CD4-positive, CD25-positive, alpha-beta regulatory T cell (primary cell): ENCODE measurements at regions not wholly inside any gene's neighbourhood (a gene's known extent, or its start where the extent isn't known, plus 50 kb on each side); places are given as distances from the start of the nearest gene placed in this dataset.

Experiments used
- ATAC-seq, 2 donors: fragments of 150-1000 bp; cut with Tn5 transposase; one replicate each; pipeline ENCODE4 v1.10.0; 2021; ENCODE audit warnings: low read depth in 2 of 2, moderate number of reproducible peaks in 2 of 2, moderate library complexity in 1 of 2
- DNase-seq, 3 donors: peaks; one replicate each; pipeline versions ENCODE4 v3.0.0 to v3.0.0-alpha.2; 2012 to 2022; ENCODE audit warnings: mixed read lengths in 1 of 3
- H3K27ac ChIP-seq: one replicate; pipeline ENCODE4 v1.7.0; 2013; ENCODE audit warnings: mild to moderate bottlenecking, low read length; ENCODE audit not compliant: insufficient read depth, poor library complexity, severe bottlenecking
- H3K27me3 ChIP-seq: one replicate; pipeline ENCODE4 v1.7.0; 2013; ENCODE audit warnings: low read length; ENCODE audit not compliant: control insufficient read depth, insufficient read depth
- H3K36me3 ChIP-seq: one replicate; pipeline ENCODE4 v1.7.0; 2013; ENCODE audit warnings: mild to moderate bottlenecking, low read length, moderate library complexity; ENCODE audit not compliant: control insufficient read depth, insufficient read depth
- H3K4me1 ChIP-seq: 2 replicates; pipeline ENCODE4 v1.7.0; 2013; ENCODE audit warnings: mild to moderate bottlenecking, low read length; ENCODE audit not compliant: insufficient read depth, control insufficient read depth, poor library complexity, severe bottlenecking
- H3K4me3 ChIP-seq: one replicate; pipeline ENCODE4 v1.7.0; 2013; ENCODE audit warnings: low read depth, mild to moderate bottlenecking, low read length, moderate library complexity
- H3K9me3 ChIP-seq, 2 experiments: 1 replicate in 1 of 2; 2 replicates in 1 of 2; pipeline ENCODE4 v1.7.0; 2013; ENCODE audit warnings: low read length in 2 of 2, mild to moderate bottlenecking in 1 of 2, moderate library complexity in 1 of 2; ENCODE audit not compliant: control insufficient read depth in 2 of 2
- H3K27ac Mint-ChIP-seq, 3 donors: one replicate each; pipeline ENCODE4 v1.8.0; 2020 to 2022; ENCODE audit warnings: mild to moderate bottlenecking in 3 of 3, mixed read lengths in 3 of 3, moderate library complexity in 2 of 3
- H3K27me3 Mint-ChIP-seq: one replicate; pipeline ENCODE4 v1.8.0; 2022; ENCODE audit warnings: mild to moderate bottlenecking, mixed read lengths
- H3K36me3 Mint-ChIP-seq: one replicate; pipeline ENCODE4 v1.8.0; 2020; ENCODE audit warnings: mixed read lengths
- H3K4me1 Mint-ChIP-seq, 4 donors: one replicate each; pipeline ENCODE4 v1.8.0; 2020 to 2022; ENCODE audit warnings: mixed read lengths in 4 of 4, mild to moderate bottlenecking in 1 of 4
- H3K4me3 Mint-ChIP-seq, 4 donors: one replicate each; pipeline ENCODE4 v1.8.0; 2020 to 2022; ENCODE audit warnings: mild to moderate bottlenecking in 4 of 4, mixed read lengths in 4 of 4, moderate library complexity in 3 of 4
- H3K9me3 Mint-ChIP-seq, 7 donors: one replicate each; pipeline ENCODE4 v1.8.0; 2020 to 2022; ENCODE audit warnings: mixed read lengths in 7 of 7, mild to moderate bottlenecking in 3 of 7, moderate library complexity in 2 of 7

DNA sequence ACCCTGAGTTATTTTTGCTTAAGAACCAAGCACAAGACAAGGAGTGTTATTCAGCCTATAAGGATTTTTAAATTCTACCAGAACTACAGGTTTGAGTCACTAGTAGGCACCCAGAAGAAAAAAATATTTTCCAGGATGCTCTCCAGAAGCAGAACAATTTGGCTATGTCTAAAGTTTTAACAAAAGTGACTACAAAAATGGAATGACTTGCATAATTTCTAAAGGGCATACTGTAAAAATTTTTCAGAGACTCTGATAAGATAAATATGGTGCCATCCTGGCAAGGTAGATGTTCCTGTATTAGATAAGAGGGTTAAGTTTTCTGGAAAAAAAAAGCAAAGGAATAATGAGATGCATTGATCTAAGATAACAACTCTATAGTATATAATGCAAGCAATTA, 68.6 kb upstream of the FAM9A start:
- H3K4me3 ChIP-seq, result no peak overlapping the region
- no peaks in the 10 kb centered on the region for H3K36me3 ChIP-seq
- H3K27me3 ChIP-seq, result peaks cover 5% of the 10 kb centered on the region
- no peak overlapping the region for H3K27ac ChIP-seq
- H3K9me3 ChIP-seq, result no peaks in the 10 kb centered on the region
- Mint-ChIP-seq H3K27ac (no peak overlapping the region), H3K27me3 (peaks cover 21% of the 10 kb centered on the region), H3K4me1 (peaks cover 0 to 5% (median 0%) of the 10 kb centered on the region in 4 donors), H3K9me3 (no peaks in the 10 kb centered on the region), H3K36me3 (no peaks in the 10 kb centered on the region), H3K4me3 (no peak overlapping the region)
- ATAC-seq, result no peak
- H3K4me1 ChIP-seq, result no peaks in the 10 kb centered on the region
- DNase-seq, result no peak

DNA sequence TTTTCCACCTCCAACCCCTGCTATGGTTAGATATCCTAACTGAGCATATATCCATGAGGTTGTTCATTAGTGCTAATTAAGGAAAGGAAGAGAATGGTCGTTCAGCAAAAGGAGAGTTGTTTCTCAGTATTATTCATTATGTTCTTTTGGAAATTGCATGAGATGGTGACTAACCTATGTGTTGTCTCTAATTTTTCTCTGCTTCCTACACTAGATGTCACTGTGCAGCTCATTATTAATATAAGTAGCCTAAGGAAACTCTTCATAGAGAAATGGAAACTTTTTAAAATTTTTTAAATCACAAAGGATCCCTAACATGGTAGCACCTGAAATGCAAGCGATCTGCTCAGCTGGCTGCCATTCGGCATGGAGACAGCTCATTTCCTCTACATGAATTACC, 67.7 kb upstream of the FAM9A start:
- Histone ChIP-seq H3K4me3 (no peak overlapping the region), H3K36me3 (no peaks in the 10 kb centered on the region), H3K27me3 (peaks cover 7% of the 10 kb centered on the region), H3K27ac (no peak overlapping the region), H3K9me3 (no peaks in the 10 kb centered on the region), H3K4me1 (no peaks in the 10 kb centered on the region)
- Mint-ChIP-seq H3K27ac (no peak overlapping the region), H3K4me1 (peaks cover 0 to 5% (median 0%) of the 10 kb centered on the region in 4 donors), H3K27me3 (peaks cover 21% of the 10 kb centered on the region), H3K9me3 (peaks cover 0 to 3% (median 0%) of the 10 kb centered on the region in 7 donors), H3K4me3 (no peak overlapping the region), H3K36me3 (no peaks in the 10 kb centered on the region)
- ATAC-seq (no peak), DNase-seq (no peak)

DNA sequence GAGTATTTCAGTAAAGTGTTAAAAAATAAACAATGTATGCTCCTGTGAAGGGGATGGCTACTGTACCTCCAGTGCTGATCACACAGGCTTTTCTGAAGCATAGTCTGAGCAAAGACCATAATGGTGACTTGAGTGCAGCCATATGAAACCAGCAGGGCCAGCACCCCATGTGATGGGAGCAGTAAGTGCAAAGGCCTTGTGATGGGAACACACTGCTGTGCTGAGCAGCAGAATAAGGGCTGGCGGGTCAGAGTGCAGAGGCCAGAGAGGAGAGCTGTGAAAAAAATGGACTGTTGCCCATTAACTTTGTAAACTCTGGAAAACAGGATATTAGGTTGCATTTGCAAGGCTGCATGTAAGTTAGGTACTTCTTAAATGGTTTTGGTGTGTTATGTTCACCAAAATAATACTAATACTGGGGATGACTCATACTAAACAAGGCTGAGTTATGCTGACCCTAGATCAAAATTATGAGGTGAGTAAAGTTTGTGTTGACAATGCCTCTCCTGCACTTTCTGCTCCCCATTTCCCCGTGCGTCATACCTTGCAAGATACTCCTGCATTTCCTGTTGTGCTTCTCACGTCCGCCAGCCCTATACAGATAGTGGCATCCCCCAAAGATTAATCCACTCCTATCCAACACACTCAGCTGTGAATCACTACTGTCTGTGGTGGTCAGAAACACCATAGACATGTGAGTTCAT, 67.0 kb upstream of the FAM9A start:
- peaks cover 21% of the 10 kb centered on the region for H3K27me3 Mint-ChIP-seq

DNA sequence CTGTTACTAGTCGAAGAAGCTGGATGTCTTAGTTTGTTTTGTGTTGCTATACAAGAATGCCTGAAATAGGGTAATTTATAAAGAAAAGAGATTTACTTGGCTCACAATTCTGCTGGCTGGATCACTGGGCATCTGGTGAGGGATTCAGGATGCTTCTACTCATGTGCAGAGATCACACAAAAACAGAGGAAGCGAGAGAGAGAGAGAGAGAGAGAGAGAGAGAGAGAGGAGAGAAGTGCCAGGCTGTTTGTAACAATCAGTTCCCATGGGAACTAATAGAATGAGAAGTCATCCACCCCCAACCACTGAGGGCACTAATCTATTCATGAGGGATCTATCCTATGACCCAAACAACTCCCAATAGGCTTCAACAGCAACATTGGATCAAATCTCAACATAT, 66.2 kb upstream of the FAM9A start:
- H3K4me1 ChIP-seq, result no peaks in the 10 kb centered on the region
- no peaks in the 10 kb centered on the region for H3K36me3 Mint-ChIP-seq
- peaks cover 0 to 3% (median 0%) of the 10 kb centered on the region in 7 donors for H3K9me3 Mint-ChIP-seq
- H3K27ac ChIP-seq, result no peak overlapping the region
- peaks cover 16% of the 10 kb centered on the region for H3K27me3 Mint-ChIP-seq
- peaks cover 0 to 5% (median 0%) of the 10 kb centered on the region in 4 donors for H3K4me1 Mint-ChIP-seq
- H3K4me3 Mint-ChIP-seq, result no peak overlapping the region
- H3K4me3 ChIP-seq, result no peak overlapping the region
- ATAC-seq (no peak), DNase-seq (no peak)
- H3K27me3 ChIP-seq, result peaks cover 7% of the 10 kb centered on the region
- H3K27ac Mint-ChIP-seq, result no peak overlapping the region
- no peaks in the 10 kb centered on the region for H3K9me3 ChIP-seq
- H3K36me3 ChIP-seq, result no peaks in the 10 kb centered on the region

More for the DNA sequence above, 67.0 kb upstream of the FAM9A start:
- H3K4me3 ChIP-seq, result no peak overlapping the region
- no peak overlapping the region for H3K4me3 Mint-ChIP-seq
- no peaks in the 10 kb centered on the region for H3K4me1 ChIP-seq
- no peaks in the 10 kb centered on the region for H3K36me3 ChIP-seq
- H3K36me3 Mint-ChIP-seq, result no peaks in the 10 kb centered on the region
- H3K27ac ChIP-seq, result no peak overlapping the region
- no peak overlapping the region for H3K27ac Mint-ChIP-seq
- peaks cover 7% of the 10 kb centered on the region for H3K27me3 ChIP-seq
- no peaks in the 10 kb centered on the region for H3K9me3 ChIP-seq
- ATAC-seq, result no peak
- peaks cover 0 to 5% (median 0%) of the 10 kb centered on the region in 4 donors for H3K4me1 Mint-ChIP-seq
- no peak for DNase-seq
- H3K9me3 Mint-ChIP-seq, result peaks cover 0 to 3% (median 0%) of the 10 kb centered on the region in 7 donors

DNA sequence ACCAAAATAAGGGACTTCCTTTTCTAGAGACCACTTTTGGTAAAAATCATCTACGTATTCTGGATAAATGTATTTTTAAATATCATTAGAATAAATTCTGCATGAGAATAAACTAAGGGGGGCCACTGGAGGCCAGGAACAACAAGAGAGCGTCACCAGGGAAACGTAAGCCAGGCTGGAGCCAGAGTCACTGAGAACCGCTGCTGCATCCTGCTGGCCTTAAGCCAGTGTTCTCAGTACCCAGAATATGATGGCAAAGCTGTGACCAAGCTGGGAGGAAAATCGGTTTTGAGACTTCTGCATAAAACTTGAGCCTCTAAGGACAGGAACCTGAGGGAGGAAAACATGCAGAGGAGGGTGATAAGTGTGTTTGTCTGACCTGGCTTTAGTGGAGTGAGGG, 63.0 kb upstream of the FAM9A start:
- no peak overlapping the region for H3K27ac ChIP-seq
- no peaks in the 10 kb centered on the region for H3K4me1 ChIP-seq
- no peaks in the 10 kb centered on the region for H3K9me3 ChIP-seq
- H3K36me3 ChIP-seq, result no peaks in the 10 kb centered on the region
- Mint-ChIP-seq H3K4me3 (no peak overlapping the region), H3K27me3 (peaks cover 8% of the 10 kb centered on the region), H3K27ac (no peak overlapping the region), H3K36me3 (no peaks in the 10 kb centered on the region), H3K9me3 (peaks cover 0 to 3% (median 0%) of the 10 kb centered on the region in 7 donors), H3K4me1 (no peaks in the 10 kb centered on the region)
- peaks cover 2% of the 10 kb centered on the region for H3K27me3 ChIP-seq
- H3K4me3 ChIP-seq, result no peak overlapping the region
- no peak for ATAC-seq
- no peak for DNase-seq

DNA sequence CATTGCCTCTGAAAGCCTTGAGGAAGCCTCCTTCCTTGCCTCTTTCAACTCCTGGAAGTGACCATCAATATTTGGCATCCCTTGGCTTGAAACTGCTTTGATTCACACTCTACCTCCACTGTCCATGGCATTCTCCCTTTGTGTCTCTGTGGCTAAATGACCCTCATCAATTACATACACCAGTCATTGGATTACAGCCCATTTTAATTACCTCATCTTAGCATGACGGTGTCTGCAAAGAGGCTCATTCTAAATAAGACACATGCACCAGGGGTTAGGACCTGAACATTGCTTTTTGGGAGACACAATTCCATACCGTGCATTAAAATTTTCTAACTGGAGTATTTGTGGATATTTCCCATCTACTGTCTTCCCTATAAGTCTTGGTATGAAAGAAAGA, 60.7 kb upstream of the FAM9A start:
- H3K4me1 Mint-ChIP-seq, result no peaks in the 10 kb centered on the region
- Histone ChIP-seq H3K4me3 (no peak overlapping the region), H3K36me3 (no peaks in the 10 kb centered on the region), H3K4me1 (no peaks in the 10 kb centered on the region), H3K9me3 (no peaks in the 10 kb centered on the region), H3K27me3 (peaks cover 2% of the 10 kb centered on the region), H3K27ac (no peak overlapping the region)
- DNase-seq (no peak), ATAC-seq (no peak)
- H3K36me3 Mint-ChIP-seq, result no peaks in the 10 kb centered on the region
- H3K27me3 Mint-ChIP-seq, result no peaks in the 10 kb centered on the region
- peaks cover 0 to 3% (median 0%) of the 10 kb centered on the region in 7 donors for H3K9me3 Mint-ChIP-seq
- H3K4me3 Mint-ChIP-seq, result no peak overlapping the region
- H3K27ac Mint-ChIP-seq, result no peak overlapping the region

DNA sequence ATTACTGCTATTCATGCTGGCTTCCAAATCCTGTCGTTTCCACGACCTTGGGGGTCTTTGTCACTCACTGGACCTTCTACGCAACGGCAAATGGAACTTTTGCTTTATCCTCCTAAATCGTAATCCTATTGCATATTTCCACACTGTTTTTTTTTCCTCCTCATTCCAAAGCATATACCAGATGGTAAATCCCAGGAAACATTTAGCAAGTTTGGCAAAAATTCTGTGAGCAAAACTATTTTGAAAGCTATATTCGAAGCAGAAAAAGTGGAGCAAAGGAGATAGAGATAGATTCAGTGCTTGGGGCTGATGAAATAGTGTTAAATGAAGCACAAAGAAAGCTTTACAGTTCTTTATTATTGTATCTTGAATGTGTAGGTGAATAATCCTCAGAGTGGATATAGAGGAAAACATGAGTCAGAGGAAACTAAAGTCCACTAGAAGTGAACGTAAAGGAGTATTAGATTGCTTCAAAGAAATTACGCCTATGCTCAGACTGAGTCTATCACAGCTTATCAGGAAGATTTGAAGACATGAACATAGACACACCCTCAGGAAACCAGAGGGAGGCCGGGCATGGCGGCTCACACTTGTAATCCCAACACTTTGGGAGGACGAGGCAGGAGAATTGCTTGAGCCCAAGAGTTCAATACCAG, 50.2 kb upstream of the FAM9A start:
- DNase-seq (no peak), ATAC-seq (no peak)
- Mint-ChIP-seq H3K36me3 (no peaks in the 10 kb centered on the region), H3K9me3 (peaks cover 0 to 4% (median 0%) of the 10 kb centered on the region in 7 donors), H3K4me1 (no peaks in the 10 kb centered on the region), H3K27me3 (peaks cover 15% of the 10 kb centered on the region), H3K4me3 (no peak overlapping the region), H3K27ac (no peak overlapping the region)
- no peaks in the 10 kb centered on the region for H3K4me1 ChIP-seq
- no peaks in the 10 kb centered on the region for H3K9me3 ChIP-seq
- no peaks in the 10 kb centered on the region for H3K27me3 ChIP-seq
- no peaks in the 10 kb centered on the region for H3K36me3 ChIP-seq
- H3K4me3 ChIP-seq, result no peak overlapping the region
- H3K27ac ChIP-seq, result no peak overlapping the region
